DND-41 (cell line): ENCODE measurements at regions not wholly inside any gene's neighbourhood (a gene's known extent, or its start where the extent isn't known, plus 50 kb on each side); places are given as distances from the start of the nearest gene placed in this dataset.

Experiments used
- EZH2 ChIP-seq: IDR thresholded peaks from 3 replicates; pipeline ENCODE4 v1.6.1; 2012; ENCODE audit warnings: borderline replicate concordance, low read depth, mild to moderate bottlenecking, moderate library complexity, low read length, inconsistent platforms; ENCODE audit not compliant: severe bottlenecking
- TF ChIP-seq, protein P1 (sequence below): IDR thresholded peaks from 2 replicates; pipeline ENCODE4 v1.5.1; 2012; ENCODE audit warnings: borderline replicate concordance, low read length, moderate library complexity, mild to moderate bottlenecking; ENCODE audit not compliant: poor library complexity, severe bottlenecking; ENCODE audit errors: extremely low read depth

- TF ChIP-seq EZH2, result no peak
- TF ChIP-seq, protein P1, sequence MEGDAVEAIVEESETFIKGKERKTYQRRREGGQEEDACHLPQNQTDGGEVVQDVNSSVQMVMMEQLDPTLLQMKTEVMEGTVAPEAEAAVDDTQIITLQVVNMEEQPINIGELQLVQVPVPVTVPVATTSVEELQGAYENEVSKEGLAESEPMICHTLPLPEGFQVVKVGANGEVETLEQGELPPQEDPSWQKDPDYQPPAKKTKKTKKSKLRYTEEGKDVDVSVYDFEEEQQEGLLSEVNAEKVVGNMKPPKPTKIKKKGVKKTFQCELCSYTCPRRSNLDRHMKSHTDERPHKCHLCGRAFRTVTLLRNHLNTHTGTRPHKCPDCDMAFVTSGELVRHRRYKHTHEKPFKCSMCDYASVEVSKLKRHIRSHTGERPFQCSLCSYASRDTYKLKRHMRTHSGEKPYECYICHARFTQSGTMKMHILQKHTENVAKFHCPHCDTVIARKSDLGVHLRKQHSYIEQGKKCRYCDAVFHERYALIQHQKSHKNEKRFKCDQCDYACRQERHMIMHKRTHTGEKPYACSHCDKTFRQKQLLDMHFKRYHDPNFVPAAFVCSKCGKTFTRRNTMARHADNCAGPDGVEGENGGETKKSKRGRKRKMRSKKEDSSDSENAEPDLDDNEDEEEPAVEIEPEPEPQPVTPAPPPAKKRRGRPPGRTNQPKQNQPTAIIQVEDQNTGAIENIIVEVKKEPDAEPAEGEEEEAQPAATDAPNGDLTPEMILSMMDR, result no peak
Measured at GRCh38 chr2:36197181-36197971, 158.2 kb upstream of the CRIM1 start.
